NCI-H187 treated with DMSO at 0.1 percent for 48 hours (cell line): ENCODE measurements at regions not wholly inside any gene's neighbourhood (a gene's known extent, or its start where the extent isn't known, plus 50 kb on each side); places are given as distances from the start of the nearest gene placed in this dataset.

Experiments
- DNase-seq: peaks from one replicate; lab custom pipeline; 2025; lab: John Stamatoyannopoulos, UW

DNA sequence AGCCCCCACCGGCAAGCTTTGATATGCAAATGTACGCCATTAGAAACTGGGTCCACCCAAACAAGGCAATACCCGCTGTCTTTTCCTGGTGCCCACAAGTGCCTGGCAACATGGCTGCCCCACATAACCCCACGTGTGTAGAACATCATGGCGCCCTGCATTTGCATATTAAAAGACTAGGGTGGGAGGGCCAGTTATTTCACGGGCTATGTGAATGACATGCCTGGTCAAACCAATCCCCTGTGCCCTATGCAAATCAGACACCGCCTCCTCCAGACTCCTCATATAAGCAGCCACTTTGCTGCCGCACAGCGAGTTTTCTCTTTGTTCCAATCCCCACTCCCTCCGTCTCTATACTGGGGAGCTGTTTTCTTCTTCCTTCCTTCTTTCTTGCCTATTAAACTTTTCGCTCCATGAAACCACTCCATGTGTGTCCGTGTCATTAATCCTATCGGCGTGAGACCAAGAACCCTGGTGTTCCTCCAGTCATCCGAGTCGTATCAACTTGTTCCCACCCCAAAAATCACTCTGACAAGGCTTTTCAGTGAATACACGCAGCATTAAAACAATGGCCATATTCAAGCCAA is 112.6 kb upstream of the SORBS2 start:
- no peak for DNase-seq

GRCh38 chr4:185925910-185926360 is 113.9 kb upstream of the SORBS2 start:
- no peak for DNase-seq

DNA sequence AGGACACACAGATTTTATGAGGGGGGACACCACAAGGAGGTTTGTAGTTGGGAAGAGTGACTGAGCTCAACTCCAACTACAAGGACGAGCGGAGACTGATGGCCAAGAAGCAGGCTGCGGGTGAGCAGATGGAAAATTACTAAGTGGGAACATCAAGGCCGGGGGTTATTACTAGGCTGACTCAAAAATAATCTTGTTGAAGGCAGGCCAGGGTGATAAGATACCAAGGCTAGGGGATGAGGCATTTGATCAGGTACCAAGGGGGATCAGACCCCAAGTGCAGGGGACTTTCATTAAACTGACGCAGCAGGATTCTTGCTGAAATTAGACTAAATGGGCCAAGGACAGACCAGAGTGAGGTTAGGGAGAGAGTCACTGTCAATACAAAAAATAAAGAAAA is 119.4 kb upstream of the SORBS2 start:
- DNase-seq: no peak

DNA sequence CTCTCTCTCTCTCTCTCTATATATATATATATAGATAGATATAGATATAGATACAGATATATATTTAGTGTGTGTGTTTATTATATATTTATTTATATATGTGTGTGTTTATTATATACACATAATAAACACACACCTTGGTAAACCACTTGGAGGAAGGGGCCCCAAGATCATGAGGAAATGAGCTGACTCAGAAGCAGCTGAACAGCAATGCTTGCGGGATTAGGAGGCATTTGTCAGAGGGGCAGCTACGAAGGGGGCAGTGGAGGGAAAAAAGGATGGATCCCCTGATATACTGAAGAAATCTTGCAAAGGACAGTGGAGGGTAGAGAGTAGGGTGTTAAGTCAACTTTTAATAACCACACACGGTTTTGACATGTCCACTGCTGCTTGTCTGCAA is 120.0 kb upstream of the SORBS2 start:
- no peak for DNase-seq

GRCh38 chr4:185932491-185932890 is 120.5 kb upstream of the SORBS2 start:
- no peak for DNase-seq

DNA sequence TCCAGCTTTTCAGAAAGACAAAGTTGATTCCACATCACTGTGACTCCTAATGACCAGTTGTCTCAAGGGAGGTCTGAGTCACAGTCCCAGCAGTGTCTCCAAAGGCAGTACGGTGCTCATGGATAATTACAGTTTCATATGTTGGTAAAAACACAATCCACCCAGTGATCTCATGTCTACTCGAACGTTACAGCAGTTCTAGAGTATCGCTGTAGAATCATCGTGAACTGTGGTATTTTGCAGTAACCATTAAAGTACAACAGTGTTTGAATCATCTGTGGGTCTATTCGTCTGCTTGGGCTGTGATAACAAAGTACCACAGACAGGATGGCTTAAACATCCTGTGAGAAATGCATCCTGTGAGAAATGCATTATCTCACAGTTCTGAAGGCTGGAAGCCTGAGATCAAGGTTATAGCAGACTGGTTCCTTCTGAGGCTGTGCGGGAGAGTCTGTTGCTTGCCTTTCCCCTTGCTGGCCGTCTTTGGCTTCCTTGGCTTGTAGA is 121.1 kb upstream of the SORBS2 start:
- DNase-seq: no peak

DNA sequence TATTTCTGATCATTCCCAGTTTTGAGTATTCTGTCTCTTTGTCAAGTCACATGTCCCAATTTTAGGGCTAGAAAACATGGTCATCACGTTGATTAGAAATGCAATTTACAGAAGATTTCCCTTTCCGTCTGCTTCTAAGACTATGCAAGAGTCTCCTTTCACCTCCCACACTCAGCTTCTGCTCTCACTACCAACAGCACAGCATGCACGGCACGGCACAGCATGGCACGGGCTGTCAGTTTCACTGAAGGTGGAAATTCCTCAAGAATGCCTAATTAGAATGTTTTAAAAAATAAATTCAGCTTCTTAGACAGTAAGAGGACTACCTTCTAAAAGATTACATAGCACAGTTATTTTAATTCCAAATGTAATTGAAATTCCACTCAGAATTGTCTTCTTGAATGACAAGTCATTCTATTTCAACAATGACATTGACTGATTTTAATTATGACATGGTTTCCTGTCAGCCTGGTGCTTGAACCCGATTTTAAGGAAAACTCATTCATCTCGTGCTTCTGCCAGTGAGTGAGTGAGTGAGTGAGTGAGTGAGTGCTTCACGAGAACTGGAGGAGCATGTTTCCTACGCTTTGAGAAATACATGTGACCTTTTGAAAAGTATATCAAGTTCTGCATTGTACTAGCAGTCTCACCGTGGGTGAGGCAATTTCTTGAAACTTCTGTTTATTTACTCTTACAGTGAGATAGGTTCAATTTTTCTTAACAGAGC is 124.8 kb upstream of the SORBS2 start:
- no peak for DNase-seq

DNA sequence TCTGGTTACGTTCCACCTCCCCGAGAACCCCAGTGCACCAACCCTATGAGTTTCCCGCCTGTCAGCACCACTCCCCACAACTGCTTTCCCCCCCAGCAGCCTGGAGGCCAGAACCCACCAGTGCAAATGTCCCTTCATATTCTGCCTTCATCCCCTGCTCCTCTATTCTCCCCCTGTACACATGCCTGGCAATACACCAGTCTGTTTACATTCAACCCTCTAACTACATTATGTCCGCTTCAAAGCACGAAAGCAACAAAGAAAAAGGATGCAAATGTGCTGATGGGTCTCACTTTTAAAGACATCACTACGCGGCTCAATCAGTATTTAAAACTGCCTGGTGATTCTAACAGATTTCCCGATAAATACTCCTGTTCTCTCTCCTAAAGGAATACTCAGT is 126.7 kb upstream of the SORBS2 start:
- DNase-seq: no peak

GRCh38 chr4:185941461-185941860 is 127.5 kb upstream of the TLR3 start:
- no peak for DNase-seq

- DNase-seq: no peak
Measured at GRCh38 chr4:185945252-185945651, 123.7 kb upstream of the TLR3 start.

DNA sequence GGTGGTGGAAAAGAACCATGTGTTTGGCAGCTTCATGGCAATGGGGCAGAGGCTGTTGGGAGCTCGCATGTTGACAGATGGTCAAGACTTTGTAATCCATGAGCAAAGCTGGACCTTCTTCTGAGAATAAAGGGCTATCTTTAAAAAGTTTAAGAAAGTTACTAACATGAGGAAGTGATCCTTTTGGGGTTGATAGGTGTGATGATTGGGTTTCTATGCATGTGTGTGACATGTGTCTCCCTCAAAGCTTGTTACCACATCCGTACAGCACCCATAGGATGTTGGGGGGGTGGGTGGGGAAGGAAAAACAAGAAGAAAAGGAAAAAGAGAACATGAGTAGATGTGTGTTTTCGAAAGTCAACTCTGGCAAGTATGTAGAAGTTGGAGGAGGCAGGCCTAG is 123.0 kb upstream of the TLR3 start:
- no peak for DNase-seq

DNA sequence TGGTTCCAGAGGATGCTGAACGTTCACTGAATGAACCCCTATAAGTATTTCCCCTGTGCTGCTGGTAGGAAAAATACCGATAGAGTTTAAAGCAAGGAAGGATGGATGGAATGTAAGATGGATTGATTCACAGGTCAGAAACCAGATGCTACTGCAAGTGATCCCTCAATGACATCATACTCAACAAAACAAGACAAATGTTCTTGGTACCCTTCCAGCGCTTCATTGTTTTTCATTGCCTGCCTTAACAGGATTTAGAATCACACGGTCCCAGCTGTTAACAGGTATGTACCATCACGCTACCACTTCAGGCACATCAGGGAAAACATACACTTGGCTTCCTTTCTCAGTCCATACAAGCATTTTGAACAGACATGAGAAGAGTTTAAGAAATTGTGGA is 118.1 kb upstream of the TLR3 start:
- DNase-seq: no peak

- no peak for DNase-seq
Measured at GRCh38 chr4:185955151-185955770, 113.7 kb upstream of the TLR3 start.

DNA sequence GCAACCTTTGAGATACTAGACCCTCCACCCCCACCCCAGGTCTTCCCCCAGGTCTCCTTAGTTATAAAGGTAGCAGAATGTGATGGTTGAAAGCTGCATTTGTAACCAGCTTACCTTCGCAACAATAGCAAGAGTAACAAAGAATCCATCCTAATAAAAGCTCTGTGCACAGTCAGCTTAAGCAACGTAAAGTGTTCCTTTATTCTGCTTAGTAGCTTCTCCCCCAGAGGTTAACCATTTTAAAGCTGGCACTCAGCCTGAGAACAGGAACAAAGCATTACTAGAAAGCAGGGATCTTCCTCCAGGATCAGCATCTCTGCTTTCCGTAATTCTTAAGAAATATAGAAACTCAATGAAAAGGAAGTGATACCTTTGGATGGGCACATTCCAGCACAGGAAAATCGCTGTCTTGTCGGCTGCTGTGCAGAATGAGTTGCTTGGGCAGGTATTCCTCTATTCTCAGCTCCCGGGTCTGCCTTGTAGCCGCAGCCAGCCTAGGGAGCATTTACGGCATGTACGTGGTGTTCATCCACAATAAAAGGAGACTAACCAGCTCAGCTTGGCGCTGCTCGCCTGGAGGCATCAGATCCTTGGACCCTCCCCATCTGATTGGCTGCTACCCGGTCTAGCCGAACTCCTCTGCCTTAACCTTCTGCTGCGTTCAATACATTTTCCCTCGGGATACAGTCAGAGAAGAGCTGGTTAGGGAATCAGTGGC is 113.0 kb upstream of the TLR3 start:
- no peak for DNase-seq

GRCh38 chr4:185956544-185956940 is 112.4 kb upstream of the TLR3 start:
- DNase-seq: no peak

GRCh38 chr4:185958094-185958747 is 110.7 kb upstream of the TLR3 start:
- no peak for DNase-seq

- no peak for DNase-seq
Measured at GRCh38 chr4:185965426-185966384, 103.3 kb upstream of the TLR3 start.

DNA sequence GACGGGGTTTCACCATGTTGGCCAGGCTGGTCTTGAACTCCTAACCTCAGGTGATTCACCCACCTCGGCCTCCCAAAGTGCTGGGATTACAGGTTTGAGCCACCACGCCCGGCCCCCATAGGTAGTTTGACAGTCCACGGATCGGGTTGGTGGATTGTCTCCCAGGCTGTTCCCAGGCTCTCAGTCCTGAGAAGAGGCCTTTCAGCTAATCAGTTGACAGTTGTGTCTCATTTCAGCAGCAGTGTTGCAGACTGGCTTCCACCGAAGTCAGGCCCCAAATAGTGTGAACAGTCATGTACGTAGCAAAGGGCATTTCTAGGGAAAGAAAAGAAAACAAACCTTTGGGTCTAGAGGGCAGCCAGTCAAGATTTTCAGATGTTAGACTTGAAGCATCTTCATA is 102.4 kb upstream of the TLR3 start:
- no peak for DNase-seq

DNA sequence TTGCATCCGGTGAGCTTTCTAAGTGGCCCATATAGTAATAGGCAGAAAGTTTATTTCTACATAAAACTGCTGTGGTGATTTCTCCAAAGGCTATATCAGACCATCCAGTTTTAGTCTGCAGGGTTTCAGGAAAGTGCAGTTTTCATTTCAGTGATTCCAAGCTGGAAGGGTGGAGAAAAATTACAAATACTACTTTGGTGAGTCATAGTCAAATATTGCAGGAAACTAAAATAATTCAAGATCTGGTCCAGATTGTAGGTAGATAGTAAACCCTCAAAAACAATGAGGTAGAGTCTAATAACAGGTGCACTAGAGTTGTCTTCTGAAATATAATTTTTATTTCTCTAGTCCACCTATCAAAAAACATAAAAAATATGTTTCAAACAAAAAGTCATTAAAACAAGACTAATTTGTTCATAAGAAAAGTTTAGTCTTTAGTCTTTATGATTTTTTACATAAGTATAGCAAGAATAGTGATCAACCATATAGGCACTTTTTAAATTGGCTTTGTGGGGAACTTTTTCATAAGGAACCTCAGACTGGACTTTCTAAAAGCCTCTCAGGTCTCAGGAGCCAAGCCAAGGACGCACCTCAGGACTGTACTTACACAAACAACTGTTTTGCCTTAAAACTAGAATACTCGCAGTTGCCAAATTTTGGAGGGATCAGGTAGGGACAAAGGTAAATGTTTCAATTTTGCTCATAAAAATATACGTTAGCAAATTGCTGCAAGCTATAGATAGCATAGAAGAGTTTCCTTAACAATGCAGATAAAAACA is 101.8 kb upstream of the TLR3 start:
- no peak for DNase-seq

- DNase-seq: no peak
Measured at GRCh38 chr4:185969657-185970056, 99.3 kb upstream of the TLR3 start.
